Cardiac fibroblast (primary cell): ENCODE measurements at regions not wholly inside any gene's neighbourhood (a gene's known extent, or its start where the extent isn't known, plus 50 kb on each side); places are given as distances from the start of the nearest gene placed in this dataset.
A peak's percentile ranks its signal among the peaks of the same experiment; 100 is the strongest.
"Not testable (repeated sequence)": the region's sequence is repeated elsewhere in the genome, so short reads cannot be mapped to it uniquely, and the experiment has no call there.

Experiments used
- DNase-seq, 2 donors: peaks; one replicate each; pipeline versions ENCODE4 v3.0.0 to v3.0.0-alpha.2; 2010; ENCODE audit warnings: low read depth in 2 of 2
- H3K4me3 ChIP-seq, 2 donors: replicated peaks in 1 of 2; 1 replicate in 1 of 2; 2 replicates in 1 of 2; pipeline ENCODE4 v1.5.1; 2011; ENCODE audit warnings: low read depth in 2 of 2, low read length in 2 of 2, mild to moderate bottlenecking in 2 of 2, moderate library complexity in 1 of 2
- TF ChIP-seq, protein P1 (sequence below): IDR thresholded peaks from one replicate; pipeline ENCODE4 v1.5.1; 2011; ENCODE audit warnings: low read depth, mild to moderate bottlenecking, low read length, inconsistent platforms

DNA sequence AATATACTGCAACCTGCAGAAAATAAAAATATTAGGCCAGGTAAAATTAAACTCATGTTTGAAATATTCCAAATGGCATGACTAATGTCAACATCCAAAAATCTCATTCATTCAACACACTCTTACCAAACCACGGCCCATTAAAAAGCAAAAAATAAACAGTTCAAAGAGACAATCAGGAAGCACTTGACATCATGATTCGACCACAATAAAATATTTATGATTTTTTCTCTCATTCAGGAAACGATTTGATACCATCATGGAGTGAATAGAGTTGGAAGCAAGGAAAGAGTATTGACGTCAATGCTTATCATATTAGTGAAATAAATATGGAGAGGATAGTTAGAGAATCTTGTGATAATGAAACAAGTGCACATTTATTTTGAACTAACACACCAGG lies 354.1 kb downstream of the KCNJ2 start:
- DNase-seq, result no peak
- no peak overlapping the region for H3K4me3 ChIP-seq
- TF ChIP-seq, protein P1, sequence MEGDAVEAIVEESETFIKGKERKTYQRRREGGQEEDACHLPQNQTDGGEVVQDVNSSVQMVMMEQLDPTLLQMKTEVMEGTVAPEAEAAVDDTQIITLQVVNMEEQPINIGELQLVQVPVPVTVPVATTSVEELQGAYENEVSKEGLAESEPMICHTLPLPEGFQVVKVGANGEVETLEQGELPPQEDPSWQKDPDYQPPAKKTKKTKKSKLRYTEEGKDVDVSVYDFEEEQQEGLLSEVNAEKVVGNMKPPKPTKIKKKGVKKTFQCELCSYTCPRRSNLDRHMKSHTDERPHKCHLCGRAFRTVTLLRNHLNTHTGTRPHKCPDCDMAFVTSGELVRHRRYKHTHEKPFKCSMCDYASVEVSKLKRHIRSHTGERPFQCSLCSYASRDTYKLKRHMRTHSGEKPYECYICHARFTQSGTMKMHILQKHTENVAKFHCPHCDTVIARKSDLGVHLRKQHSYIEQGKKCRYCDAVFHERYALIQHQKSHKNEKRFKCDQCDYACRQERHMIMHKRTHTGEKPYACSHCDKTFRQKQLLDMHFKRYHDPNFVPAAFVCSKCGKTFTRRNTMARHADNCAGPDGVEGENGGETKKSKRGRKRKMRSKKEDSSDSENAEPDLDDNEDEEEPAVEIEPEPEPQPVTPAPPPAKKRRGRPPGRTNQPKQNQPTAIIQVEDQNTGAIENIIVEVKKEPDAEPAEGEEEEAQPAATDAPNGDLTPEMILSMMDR, result no peak

DNA sequence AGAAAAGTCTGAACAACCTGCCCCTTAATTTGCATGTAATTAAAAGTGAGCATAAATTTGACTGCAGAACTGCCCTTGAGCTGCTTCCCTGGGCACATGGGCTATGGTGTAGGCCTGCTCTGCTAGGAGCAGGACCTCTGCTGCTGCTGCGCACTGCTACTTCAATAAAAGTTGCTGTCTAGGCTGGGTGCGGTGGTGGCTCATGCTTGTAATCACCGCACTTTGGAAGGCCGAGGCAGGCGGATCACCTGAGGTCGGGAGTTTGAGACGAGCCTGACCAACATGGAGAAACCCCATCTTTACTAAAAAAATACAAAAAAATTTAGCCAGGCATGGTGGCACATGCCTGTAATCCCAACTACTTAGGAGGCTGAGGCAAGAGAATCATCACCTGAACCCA lies 355.7 kb downstream of the KCNJ2 start:
- DNase-seq, H3K4me3 ChIP-seq: not testable (repeated sequence)

DNA sequence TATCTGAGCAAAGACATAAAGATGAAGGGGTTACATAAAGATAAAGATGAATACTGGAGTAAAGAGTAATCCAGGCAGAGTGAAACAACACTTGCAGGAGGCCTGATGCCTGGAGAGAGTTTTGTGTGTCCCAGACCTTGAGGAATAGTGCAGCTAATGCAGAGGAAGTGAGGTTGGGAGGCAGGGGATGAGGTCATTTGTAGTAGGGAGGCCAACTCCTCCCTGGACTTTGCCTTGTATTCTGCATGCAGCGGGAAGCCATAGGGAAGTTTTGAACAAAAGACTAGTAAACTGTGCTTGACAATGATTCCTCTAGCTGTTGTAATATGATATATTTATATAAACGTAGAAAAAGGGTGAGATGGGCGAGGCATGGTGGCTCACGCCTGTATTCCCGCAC lies 356.6 kb downstream of the KCNJ2 start:
- no peak for DNase-seq

DNA sequence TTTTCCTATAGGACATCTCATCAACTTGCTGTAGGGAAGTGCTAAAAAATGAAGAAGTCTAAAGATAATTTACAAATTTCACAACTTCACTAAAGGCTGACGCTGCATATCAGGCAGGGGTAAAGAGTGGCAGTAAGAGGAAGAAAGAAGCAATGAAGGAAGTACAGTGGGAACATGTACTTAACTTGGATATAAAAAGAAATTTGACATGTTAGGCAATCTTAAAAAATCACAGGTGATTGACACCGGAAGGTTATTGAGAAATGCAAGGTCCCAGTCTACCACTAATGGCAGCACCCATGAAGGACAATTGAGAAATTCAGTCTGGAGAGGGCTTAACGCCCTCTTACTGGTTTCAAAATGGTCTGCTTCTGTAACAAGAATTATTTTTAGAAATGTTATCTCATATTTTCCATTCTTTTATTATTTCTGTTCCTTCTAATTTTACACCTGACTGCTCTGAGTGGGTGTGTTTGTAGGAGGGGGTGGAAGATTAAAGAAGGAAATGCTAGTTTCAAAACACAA lies 358.1 kb downstream of the KCNJ2 start:
- no peak for DNase-seq

More for the DNA sequence above, 356.6 kb downstream of the KCNJ2 start:
- TF ChIP-seq, protein P1, result no peak
- H3K4me3 ChIP-seq, result no peak overlapping the region

DNA sequence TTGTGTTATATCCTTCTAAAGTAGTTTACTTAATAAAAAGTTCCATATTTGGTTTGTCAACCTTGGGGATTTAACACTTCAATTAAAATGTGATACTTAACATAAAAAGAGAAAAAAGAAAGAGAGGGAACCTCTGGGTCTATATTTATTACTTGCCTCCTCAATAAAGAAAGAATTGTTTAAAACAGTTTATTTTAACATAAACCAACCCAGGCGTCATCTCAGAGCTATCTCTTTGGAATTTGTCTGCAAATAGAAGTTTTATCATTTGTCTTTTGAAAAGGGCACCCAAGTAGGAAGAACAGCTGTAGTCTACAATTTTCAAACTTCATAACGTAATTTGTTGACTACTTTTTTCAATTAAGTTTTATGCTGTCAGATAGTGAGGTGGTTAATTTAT lies 364.1 kb downstream of the KCNJ2 start:
- DNase-seq, result no peak
- TF ChIP-seq, protein P1, result no peak
- H3K4me3 ChIP-seq, result no peak overlapping the region

More for the DNA sequence above, 358.1 kb downstream of the KCNJ2 start:
- no peak overlapping the region for H3K4me3 ChIP-seq
- TF ChIP-seq, protein P1, result no peak

DNA sequence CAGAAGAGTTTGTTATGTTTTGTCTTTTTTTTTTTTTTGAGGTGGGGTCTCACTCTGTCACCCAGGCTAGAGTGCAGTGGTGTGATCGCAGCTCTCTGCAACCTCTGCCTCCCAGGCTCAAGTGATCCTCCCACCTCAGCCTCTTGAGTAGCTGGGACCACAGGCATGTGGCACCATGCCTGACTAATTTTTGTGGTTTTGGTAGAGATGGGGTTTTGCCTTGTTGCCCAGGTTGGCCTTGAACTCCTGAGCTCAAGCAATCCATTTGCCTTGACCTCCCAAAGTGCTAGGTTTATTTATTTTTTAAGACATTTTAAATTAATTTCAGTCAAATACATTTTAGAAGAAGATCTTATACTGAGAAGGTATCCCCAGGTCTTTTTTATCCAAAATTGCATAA lies 366.7 kb downstream of the KCNJ2 start:
- TF ChIP-seq, protein P1, result no peak

DNA sequence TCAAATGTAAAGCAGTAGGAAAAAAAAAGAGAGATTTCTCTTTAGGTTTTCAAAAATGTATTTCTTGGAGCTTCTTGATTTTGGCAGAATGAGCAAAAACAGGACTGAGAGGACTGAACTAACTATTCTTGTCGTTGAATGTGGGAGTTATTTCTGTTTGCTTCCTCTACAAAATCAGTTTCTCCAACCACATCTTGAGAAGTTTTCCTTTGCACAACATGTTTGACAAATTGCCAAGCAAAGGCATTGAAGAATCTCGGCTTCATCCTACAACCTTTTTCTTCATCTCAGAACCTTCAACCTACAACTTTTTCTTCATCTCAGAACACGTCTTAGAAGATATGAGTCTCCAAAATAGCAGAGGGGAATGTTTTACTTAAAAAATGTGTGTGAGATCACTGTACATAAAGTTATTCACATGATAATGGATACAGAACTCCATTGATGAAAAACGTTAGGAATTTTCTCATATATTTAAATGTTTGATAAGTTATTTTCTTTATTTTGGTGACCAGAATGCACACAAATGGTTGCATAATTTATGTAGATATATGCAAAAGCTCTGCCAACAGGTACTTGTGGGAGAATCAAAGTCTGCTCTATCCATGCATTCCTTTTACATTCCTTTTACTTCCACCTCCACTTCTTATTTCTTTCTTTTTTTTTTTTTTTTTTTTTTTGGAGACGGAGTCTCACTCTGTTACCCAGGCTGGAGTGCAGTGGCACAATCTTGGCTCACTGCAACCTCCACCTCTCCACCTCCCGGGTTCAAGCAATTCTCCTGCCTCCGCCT lies 370.0 kb downstream of the KCNJ2 start:
- TF ChIP-seq, protein P1, result no peak
- DNase-seq, result no peak
- H3K4me3 ChIP-seq, result no peak overlapping the region

More for the DNA sequence above, 366.7 kb downstream of the KCNJ2 start:
- peak; percentile 5 to 7 for DNase-seq
- no peak overlapping the region for H3K4me3 ChIP-seq
